GM23248 (cell line): ENCODE measurements at regions not wholly inside any gene's neighbourhood (a gene's known extent, or its start where the extent isn't known, plus 50 kb on each side); places are given as distances from the start of the nearest gene placed in this dataset.

Experiments used
- DNase-seq: peaks from one replicate; pipeline ENCODE4 v3.0.0-alpha.2; 2015
- H2AFZ ChIP-seq: fragments of 200-600 bp; sonication (generic); 2 replicates; pipeline ENCODE4 v1.6.1; 2016; ENCODE audit warnings: antibody characterized with exemption
- H3F3A ChIP-seq: fragments of 200-600 bp; sonication (generic); 2 replicates; pipeline ENCODE4 v1.6.1; 2016; ENCODE audit warnings: mild to moderate bottlenecking, antibody characterized with exemption, mixed run types; ENCODE audit not compliant: insufficient read depth
- H3K27ac ChIP-seq: fragments of 200-600 bp; sonication (generic); 2 replicates; pipeline ENCODE4 v1.5.1; 2016; ENCODE audit warnings: mild to moderate bottlenecking
- H3K27me3 ChIP-seq: fragments of 200-600 bp; sonication (generic); replicated peaks from 2 replicates; pipeline ENCODE4 v1.6.1; 2016; ENCODE audit warnings: mild to moderate bottlenecking; ENCODE audit not compliant: insufficient read depth
- H3K36me3 ChIP-seq: fragments of 200-600 bp; sonication (generic); 2 replicates; pipeline ENCODE4 v1.6.1; 2016; ENCODE audit warnings: low read depth, mild to moderate bottlenecking
- H3K4me1 ChIP-seq: fragments of 200-600 bp; sonication (generic); 2 replicates; pipeline ENCODE4 v1.6.1; 2016; ENCODE audit warnings: mild to moderate bottlenecking; ENCODE audit not compliant: insufficient read depth
- H3K4me2 ChIP-seq: fragments of 200-600 bp; sonication (generic); one replicate; pipeline ENCODE4 v1.6.1; 2016; ENCODE audit warnings: mild to moderate bottlenecking; ENCODE audit not compliant: unreplicated experiment
- H3K4me3 ChIP-seq: fragments of 200-600 bp; sonication (generic); 2 replicates; pipeline ENCODE4 v1.5.1; 2016; ENCODE audit warnings: mild to moderate bottlenecking
- H3K79me2 ChIP-seq: fragments of 200-600 bp; sonication (generic); 2 replicates; pipeline ENCODE4 v1.6.1; 2016; ENCODE audit warnings: mild to moderate bottlenecking; ENCODE audit not compliant: insufficient read depth
- H3K9ac ChIP-seq: fragments of 200-600 bp; sonication (generic); 2 replicates; pipeline ENCODE4 v1.6.1; 2016; ENCODE audit warnings: mild to moderate bottlenecking
- H3K9me2 ChIP-seq: fragments of 200-600 bp; sonication (generic); 2 replicates; pipeline ENCODE4 v1.6.1; 2016; ENCODE audit warnings: mixed run types, mild to moderate bottlenecking, moderate library complexity; ENCODE audit not compliant: insufficient read depth
- H3K9me3 ChIP-seq: fragments of 200-600 bp; sonication (generic); one replicate; pipeline ENCODE4 v1.6.1; 2017; ENCODE audit warnings: low read depth
- H4K20me1 ChIP-seq: fragments of 200-600 bp; sonication (generic); 2 replicates; pipeline ENCODE4 v1.6.0; 2016; ENCODE audit not compliant: insufficient read depth
- EZH2 ChIP-seq: fragments of 200-600 bp; sonication (generic); IDR thresholded peaks from 2 replicates; pipeline ENCODE4 v1.6.1; 2018; ENCODE audit warnings: antibody characterized with exemption, mild to moderate bottlenecking; ENCODE audit not compliant: insufficient read depth, poor library complexity, severe bottlenecking
- EZH2phosphoT487 ChIP-seq: fragments of 200-600 bp; sonication (generic); IDR thresholded peaks from 2 replicates; pipeline ENCODE4 v1.6.1; 2018; ENCODE audit warnings: antibody characterized with exemption, moderate library complexity, mild to moderate bottlenecking, low read depth; ENCODE audit not compliant: insufficient read depth
- WGBS, 2 experiments: methylation state at CpG; one replicate each; pipeline ENCODE4 v1.1.6; 2015 to 2017; ENCODE audit warnings: low lambda C conversion rate in 2 of 2, low coverage in 1 of 2; ENCODE audit errors: missing lambda C conversion rate in 2 of 2; 5-methylcytosine and 5-hydroxymethylcytosine counted together
- in situ Hi-C: fragments of 300-500 bp; cut with MboI; formaldehyde crosslinking; loops from 2 replicates; pipeline ENCODE4 v1.15.0; 2020

- Histone ChIP-seq H3K27ac (no peak overlapping the region), H3K9ac (no peak overlapping the region), H4K20me1 (no peaks in the 10 kb centered on the region), H3F3A (no peaks in the 10 kb centered on the region), H2AFZ (no peak overlapping the region), H3K27me3 (no peaks in the 10 kb centered on the region), H3K4me1 (no peaks in the 10 kb centered on the region), H3K9me3 (no peaks in the 10 kb centered on the region), H3K9me2 (no peaks in the 10 kb centered on the region), H3K4me2 (no peak overlapping the region), H3K79me2 (no peaks in the 10 kb centered on the region), H3K36me3 (no peaks in the 10 kb centered on the region), H3K4me3 (no peak overlapping the region)
- TF ChIP-seq EZH2phosphoT487 (no peak), EZH2 (no peak)
- in situ Hi-C loops: no loop called here
- WGBS, 2 experiments: 70 to 73% methylated on average over 4 of the region's 4 CpGs
- DNase-seq: no peak
Observed at GRCh38 chr5:117165068-117165467, 590.4 kb upstream of the SEMA6A start.

- TF ChIP-seq EZH2: no peak
- 12% methylated on average over 7 of the region's 7 CpGs for WGBS, 2 experiments
- H3K27ac ChIP-seq: no peak overlapping the region
- no peaks in the 10 kb centered on the region for H3K79me2 ChIP-seq
- no peaks in the 10 kb centered on the region for H3K27me3 ChIP-seq
- H3F3A ChIP-seq: no peaks in the 10 kb centered on the region
- H3K4me3 ChIP-seq: no peak overlapping the region
- H3K4me2 ChIP-seq: no peak overlapping the region
- H3K9me2 ChIP-seq: no peaks in the 10 kb centered on the region
- H2AFZ ChIP-seq: no peak overlapping the region
- in situ Hi-C loops: no loop called here
- no peaks in the 10 kb centered on the region for H3K9me3 ChIP-seq
- no peak for DNase-seq
- no peaks in the 10 kb centered on the region for H3K36me3 ChIP-seq
- H4K20me1 ChIP-seq: no peaks in the 10 kb centered on the region
- no peak overlapping the region for H3K9ac ChIP-seq
- no peaks in the 10 kb centered on the region for H3K4me1 ChIP-seq
Observed at GRCh38 chr5:117161718-117162335, 587.2 kb upstream of the SEMA6A start.

- Histone ChIP-seq H3K27me3 (no peaks in the 10 kb centered on the region), H2AFZ (no peak overlapping the region), H3K79me2 (no peaks in the 10 kb centered on the region), H3K9ac (no peak overlapping the region), H3F3A (no peaks in the 10 kb centered on the region), H3K4me3 (no peak overlapping the region), H3K9me3 (no peaks in the 10 kb centered on the region), H3K27ac (no peak overlapping the region), H3K36me3 (no peaks in the 10 kb centered on the region), H3K4me1 (no peaks in the 10 kb centered on the region), H4K20me1 (no peaks in the 10 kb centered on the region), H3K4me2 (no peak overlapping the region), H3K9me2 (no peaks in the 10 kb centered on the region)
- 0 to 2% methylated on average over 2 of the region's 2 CpGs for WGBS, 2 experiments
- no peak for TF ChIP-seq EZH2
- TF ChIP-seq EZH2phosphoT487: no peak
- no peak for DNase-seq
- in situ Hi-C loops: no loop called here
Observed at GRCh38 chr5:117160391-117160790, 585.8 kb upstream of the SEMA6A start.

GRCh38 chr5:117149312-117149711, 574.7 kb upstream of the SEMA6A start:
- no peaks in the 10 kb centered on the region for H3K36me3 ChIP-seq
- WGBS, 2 experiments: 48 to 50% methylated on average over 4 of the region's 4 CpGs
- H3K4me3 ChIP-seq: no peak overlapping the region

GRCh38 chr5:117144086-117144485, 569.5 kb upstream of the SEMA6A start:
- no peaks in the 10 kb centered on the region for H3F3A ChIP-seq
- H3K27ac ChIP-seq: no peak overlapping the region
- DNase-seq: no peak
- no peaks in the 10 kb centered on the region for H3K79me2 ChIP-seq
- no peak overlapping the region for H3K9ac ChIP-seq
- H3K36me3 ChIP-seq: no peaks in the 10 kb centered on the region
- H3K27me3 ChIP-seq: no peaks in the 10 kb centered on the region
- H4K20me1 ChIP-seq: no peaks in the 10 kb centered on the region
- no peaks in the 10 kb centered on the region for H3K4me1 ChIP-seq
- no peak overlapping the region for H3K4me3 ChIP-seq
- no peak overlapping the region for H3K4me2 ChIP-seq
- in situ Hi-C loops: no loop called here
- no peak overlapping the region for H2AFZ ChIP-seq
- H3K9me3 ChIP-seq: no peaks in the 10 kb centered on the region
- TF ChIP-seq EZH2 (no peak), EZH2phosphoT487 (no peak)
- H3K9me2 ChIP-seq: no peaks in the 10 kb centered on the region

More at GRCh38 chr5:117149312-117149711, 574.7 kb upstream of the SEMA6A start:
- H3K27me3 ChIP-seq: no peaks in the 10 kb centered on the region
- no peak for DNase-seq
- H4K20me1 ChIP-seq: no peaks in the 10 kb centered on the region
- no peak overlapping the region for H3K4me2 ChIP-seq
- in situ Hi-C loops: no loop called here
- no peak overlapping the region for H3K9ac ChIP-seq
- TF ChIP-seq EZH2 (no peak), EZH2phosphoT487 (no peak)
- H3K9me2 ChIP-seq: no peaks in the 10 kb centered on the region
- H3K27ac ChIP-seq: no peak overlapping the region
- no peak overlapping the region for H2AFZ ChIP-seq
- no peaks in the 10 kb centered on the region for H3F3A ChIP-seq
- no peaks in the 10 kb centered on the region for H3K79me2 ChIP-seq
- H3K9me3 ChIP-seq: no peaks in the 10 kb centered on the region
- no peaks in the 10 kb centered on the region for H3K4me1 ChIP-seq
